GM12878 (cell line): ENCODE measurements at regions not wholly inside any gene's neighbourhood (a gene's known extent, or its start where the extent isn't known, plus 50 kb on each side); places are given as distances from the start of the nearest gene placed in this dataset.

Source experiments
- ATAC-seq: fragments of 200-7000 bp; cut with Tn5 transposase; 3 replicates; pipeline ENCODE4 v1.9.1; 2020; ENCODE audit warnings: mild to moderate bottlenecking, moderate library complexity
- BruUV-seq: library from RNA; stranded (reverse); fragments of 400-500 nt; replicated peaks from 2 replicates; lab custom pipeline; 2021; lab: Mats Ljungman, UMichigan
- CTCF ChIA-PET: fragments of 300-600 bp; sonication (Branson Sonifier 250); formaldehyde crosslinking; extraction: SDS; loops from one replicate; lab custom pipeline; 2021; ENCODE audit warnings: inconsistent platforms; lab: Yijun Ruan, JAX
- POLR2A ChIA-PET: fragments of 350-600 bp; formaldehyde crosslinking; extraction: SDS; loops from one replicate; lab custom pipeline; 2021; ENCODE audit warnings: inconsistent platforms; lab: Charles Lee
- RAD21 ChIA-PET: fragments of 300-600 bp; sonication (Branson Sonifier 250); formaldehyde crosslinking; loops from one replicate; lab custom pipeline; 2023; ENCODE audit warnings: antibody characterized with exemption; ENCODE audit not compliant: unreplicated experiment; lab: Charles Lee
- SMC1A ChIA-PET: fragments of 300-600 bp; sonication (Branson Sonifier 250); formaldehyde crosslinking; loops from one replicate; lab custom pipeline; 2023; ENCODE audit not compliant: unreplicated experiment, uncharacterized antibody; lab: Charles Lee
- DNase-seq: peaks from one replicate; pipeline ENCODE4 v3.0.0-alpha.2; 2011; ENCODE audit warnings: low read depth, low spot score
- FAIRE-seq: peaks from 3 replicates; lab custom pipeline; 2011; peaks lifted over from hg19 to GRCh38; lab: Jason Lieb, UNC
- H2AFZ ChIP-seq: 2 replicates; pipeline ENCODE4 v1.6.0; 2011; ENCODE audit warnings: low read depth, low read length, control low read depth; ENCODE audit not compliant: control insufficient read depth
- H3K27ac ChIP-seq: 2 replicates; pipeline ENCODE4 v1.5.1; 2011; ENCODE audit warnings: control low read depth; ENCODE audit not compliant: control insufficient read depth, insufficient read depth
- H3K27me3 ChIP-seq, 2 experiments: replicated peaks in 1 of 2; 2 replicates each; pipeline versions ENCODE4 v1.6.0 to v1.6.1; 2011; ENCODE audit warnings: low read length in 1 of 2; ENCODE audit not compliant: control insufficient read depth in 2 of 2, insufficient read depth in 2 of 2
- H3K36me3 ChIP-seq, 2 experiments: 2 replicates each; pipeline ENCODE4 v1.5.1; 2011; ENCODE audit warnings: low read length in 1 of 2; ENCODE audit not compliant: control insufficient read depth in 2 of 2, insufficient read depth in 2 of 2
- H3K4me1 ChIP-seq: 2 replicates; pipeline ENCODE4 v1.6.1; 2011; ENCODE audit warnings: mild to moderate bottlenecking, low read length, moderate library complexity, mixed read lengths; ENCODE audit not compliant: control insufficient read depth, insufficient read depth
- H3K4me2 ChIP-seq: 2 replicates; pipeline ENCODE4 v1.6.0; 2011; ENCODE audit warnings: control low read depth; ENCODE audit not compliant: control insufficient read depth, insufficient read depth
- H3K4me3 ChIP-seq: fragments of 200-600 bp; sonication (generic); 2 replicates; pipeline ENCODE4 v1.5.1; 2016
- H3K79me2 ChIP-seq: 2 replicates; pipeline ENCODE4 v1.6.0; 2011; ENCODE audit warnings: low read length; ENCODE audit not compliant: control insufficient read depth, insufficient read depth
- H3K9ac ChIP-seq: 2 replicates; pipeline ENCODE4 v1.8.0; 2011; ENCODE audit warnings: low read length, control low read depth, mixed read lengths; ENCODE audit not compliant: control insufficient read depth, insufficient read depth
- H3K9me3 ChIP-seq: replicated peaks from 3 replicates; pipeline ENCODE4 v1.5.1; 2011; ENCODE audit warnings: mild to moderate bottlenecking, low read length; ENCODE audit not compliant: control insufficient read depth, insufficient read depth
- H4K20me1 ChIP-seq: 2 replicates; pipeline ENCODE4 v1.6.0; 2011; ENCODE audit not compliant: control insufficient read depth, insufficient read depth
- CBX5 ChIP-seq: sonication (generic); IDR thresholded peaks from 2 replicates; pipeline ENCODE4 v1.6.1; 2016; ENCODE audit warnings: low read depth, moderate library complexity, mild to moderate bottlenecking, inconsistent platforms
- EP300 ChIP-seq, 2 experiments: fragments of 150-350 bp in 1 of 2; IDR thresholded peaks; 2 replicates each; pipeline ENCODE4 v1.6.1; 2011 to 2012; ENCODE audit warnings: low read depth in 2 of 2, low read length in 2 of 2, borderline replicate concordance in 1 of 2, improper control_type of control experiment in 1 of 2, inconsistent platforms in 1 of 2; ENCODE audit not compliant: control insufficient read depth in 1 of 2
- GABPA ChIP-seq: IDR thresholded peaks from 2 replicates; pipeline ENCODE4 v1.6.1; 2014; ENCODE audit warnings: antibody characterized with exemption, low read depth, mild to moderate bottlenecking, inconsistent platforms
- HDGF ChIP-seq: fragments of 450-650 bp; IDR thresholded peaks from 2 replicates; pipeline ENCODE4 v1.6.1; 2016; ENCODE audit warnings: antibody characterized with exemption
- JUNB ChIP-seq: IDR thresholded peaks from 2 replicates; pipeline ENCODE4 v1.6.1; 2016; ENCODE audit warnings: antibody characterized with exemption, mild to moderate bottlenecking
- KDM1A ChIP-seq: fragments of 200-600 bp; sonication (generic); IDR thresholded peaks from 2 replicates; pipeline ENCODE4 v1.6.1; 2016; ENCODE audit warnings: borderline replicate concordance
- KLF5 ChIP-seq: fragments of 450-650 bp; IDR thresholded peaks from 2 replicates; pipeline ENCODE4 v1.6.1; 2014; ENCODE audit warnings: mild to moderate bottlenecking; ENCODE audit not compliant: partially characterized antibody
- MEF2B ChIP-seq: fragments of 450-650 bp; IDR thresholded peaks from 2 replicates; pipeline ENCODE4 v1.6.1; 2018; ENCODE audit warnings: mild to moderate bottlenecking, moderate library complexity; ENCODE audit not compliant: partially characterized antibody, poor library complexity, severe bottlenecking
- MYC ChIP-seq: IDR thresholded peaks from 2 replicates; pipeline ENCODE4 v1.6.1; 2011; ENCODE audit warnings: mild to moderate bottlenecking, low read length, moderate library complexity, inconsistent platforms; ENCODE audit not compliant: insufficient read depth, insufficient replicate concordance, insufficient read length, severe bottlenecking
- NR2C2 ChIP-seq: IDR thresholded peaks from 2 replicates; pipeline ENCODE4 v1.6.1; 2011; ENCODE audit warnings: borderline replicate concordance, low read depth; ENCODE audit not compliant: control insufficient read depth, insufficient read length
- PAX8 ChIP-seq: fragments of 450-650 bp; IDR thresholded peaks from 2 replicates; pipeline ENCODE4 v1.6.1; 2017; ENCODE audit warnings: mild to moderate bottlenecking, moderate library complexity
- PKNOX1 ChIP-seq: fragments of 450-650 bp; IDR thresholded peaks from 2 replicates; pipeline ENCODE4 v1.6.1; 2016; ENCODE audit warnings: mild to moderate bottlenecking
- RAD51 ChIP-seq: fragments of 450-650 bp; IDR thresholded peaks from 2 replicates; pipeline ENCODE4 v1.6.1; 2016; ENCODE audit warnings: moderate library complexity, mild to moderate bottlenecking, inconsistent platforms
- RCOR1 ChIP-seq: conservative IDR thresholded peaks from 2 replicates; pipeline ENCODE4 v1.6.1; 2012; ENCODE audit warnings: low read depth, low read length, improper control_type of control experiment
- RFX5 ChIP-seq: IDR thresholded peaks from 2 replicates; pipeline ENCODE4 v1.6.1; 2011; ENCODE audit warnings: low read depth, low read length, improper control_type of control experiment
- SMARCA5 ChIP-seq: fragments of 450-650 bp; IDR thresholded peaks from 2 replicates; pipeline ENCODE4 v1.6.1; 2017; ENCODE audit warnings: mild to moderate bottlenecking
- SREBF1 ChIP-seq: IDR thresholded peaks from 2 replicates; pipeline ENCODE4 v1.6.1; 2012; ENCODE audit warnings: mild to moderate bottlenecking, low read length
- ZNF24 ChIP-seq: fragments of 450-650 bp; IDR thresholded peaks from 2 replicates; pipeline ENCODE4 v1.6.1; 2017; ENCODE audit warnings: antibody characterized with exemption, mild to moderate bottlenecking
- WGBS: methylation state at CpG from one replicate; pipeline ENCODE4 v1.1.6; 2016; ENCODE audit warnings: low lambda C conversion rate; ENCODE audit not compliant: insufficient replicate concordance, insufficient coverage; ENCODE audit errors: missing lambda C conversion rate; 5-methylcytosine and 5-hydroxymethylcytosine counted together
- in situ Hi-C: fragments of 300-500 bp; cut with MboI; formaldehyde crosslinking; loops from 9 replicates; pipeline ENCODE4 v1.14.3; 2018; ENCODE audit warnings: mixed read lengths
- intact Hi-C: fragments of 100-400 bp; cut with micrococcal nuclease; formaldehyde crosslinking; loops from one replicate; pipeline ENCODE4 v1.14.2; 2022; ENCODE audit not compliant: unreplicated experiment
- TF ChIP-seq, protein P1 (sequence below): fragments of 150-350 bp; IDR thresholded peaks from 2 replicates; pipeline ENCODE4 v1.6.1; 2014; ENCODE audit warnings: mild to moderate bottlenecking, low read depth, low read length
- TF ChIP-seq, protein P2 (sequence below): fragments of 450-650 bp; IDR thresholded peaks from 2 replicates; pipeline ENCODE4 v1.6.1; 2017; ENCODE audit warnings: mild to moderate bottlenecking, moderate library complexity

- WGBS, result 95% methylated on average over 8 of the region's 8 CpGs
- ATAC-seq, result no peak
- intact Hi-C loops, result no loop called here
- H3K79me2 ChIP-seq, result no peaks in the 10 kb centered on the region
- no peaks in the 10 kb centered on the region for H4K20me1 ChIP-seq
- no peak overlapping the region for H2AFZ ChIP-seq
- in situ Hi-C loops, result no loop called here
- RAD21 ChIA-PET, result no interaction called here
- SMC1A ChIA-PET, result no interaction called here
- H3K9ac ChIP-seq, result no peak overlapping the region
- peaks cover 19% of the 10 kb centered on the region for H3K4me1 ChIP-seq
- no peak overlapping the region for H3K27ac ChIP-seq
- POLR2A ChIA-PET, result no interaction called here
- no peak for DNase-seq
- no peak overlapping the region for H3K4me3 ChIP-seq
- no peak for FAIRE-seq
- H3K36me3 ChIP-seq, result no peaks in the 10 kb centered on the region
- H3K27me3 ChIP-seq, result no peaks in the 10 kb centered on the region
- no peak overlapping the region for H3K4me2 ChIP-seq
- TF ChIP-seq EP300 (IDR thresholded peaks at IDR 0.05; ENCODE audit: borderline replicate concordance in 1 of 2, control insufficient read depth in 1 of 2, low read depth in 2 of 2, low read length in 2 of 2) (no peak), PKNOX1 (no peak), SREBF1 (no peak), GABPA (no peak), PAX8 (no peak), RFX5 (no peak), ZNF24 (no peak), RAD51 (no peak), HDGF (no peak), MYC (no peak), SMARCA5 (no peak), CBX5 (no peak), KLF5 (no peak), JUNB (no peak), KDM1A (no peak), MEF2B (no peak), RCOR1 (no peak), NR2C2 (no peak)
- TF ChIP-seq, protein P1, sequence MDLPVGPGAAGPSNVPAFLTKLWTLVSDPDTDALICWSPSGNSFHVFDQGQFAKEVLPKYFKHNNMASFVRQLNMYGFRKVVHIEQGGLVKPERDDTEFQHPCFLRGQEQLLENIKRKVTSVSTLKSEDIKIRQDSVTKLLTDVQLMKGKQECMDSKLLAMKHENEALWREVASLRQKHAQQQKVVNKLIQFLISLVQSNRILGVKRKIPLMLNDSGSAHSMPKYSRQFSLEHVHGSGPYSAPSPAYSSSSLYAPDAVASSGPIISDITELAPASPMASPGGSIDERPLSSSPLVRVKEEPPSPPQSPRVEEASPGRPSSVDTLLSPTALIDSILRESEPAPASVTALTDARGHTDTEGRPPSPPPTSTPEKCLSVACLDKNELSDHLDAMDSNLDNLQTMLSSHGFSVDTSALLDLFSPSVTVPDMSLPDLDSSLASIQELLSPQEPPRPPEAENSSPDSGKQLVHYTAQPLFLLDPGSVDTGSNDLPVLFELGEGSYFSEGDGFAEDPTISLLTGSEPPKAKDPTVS, result no peak
- TF ChIP-seq, protein P2, sequence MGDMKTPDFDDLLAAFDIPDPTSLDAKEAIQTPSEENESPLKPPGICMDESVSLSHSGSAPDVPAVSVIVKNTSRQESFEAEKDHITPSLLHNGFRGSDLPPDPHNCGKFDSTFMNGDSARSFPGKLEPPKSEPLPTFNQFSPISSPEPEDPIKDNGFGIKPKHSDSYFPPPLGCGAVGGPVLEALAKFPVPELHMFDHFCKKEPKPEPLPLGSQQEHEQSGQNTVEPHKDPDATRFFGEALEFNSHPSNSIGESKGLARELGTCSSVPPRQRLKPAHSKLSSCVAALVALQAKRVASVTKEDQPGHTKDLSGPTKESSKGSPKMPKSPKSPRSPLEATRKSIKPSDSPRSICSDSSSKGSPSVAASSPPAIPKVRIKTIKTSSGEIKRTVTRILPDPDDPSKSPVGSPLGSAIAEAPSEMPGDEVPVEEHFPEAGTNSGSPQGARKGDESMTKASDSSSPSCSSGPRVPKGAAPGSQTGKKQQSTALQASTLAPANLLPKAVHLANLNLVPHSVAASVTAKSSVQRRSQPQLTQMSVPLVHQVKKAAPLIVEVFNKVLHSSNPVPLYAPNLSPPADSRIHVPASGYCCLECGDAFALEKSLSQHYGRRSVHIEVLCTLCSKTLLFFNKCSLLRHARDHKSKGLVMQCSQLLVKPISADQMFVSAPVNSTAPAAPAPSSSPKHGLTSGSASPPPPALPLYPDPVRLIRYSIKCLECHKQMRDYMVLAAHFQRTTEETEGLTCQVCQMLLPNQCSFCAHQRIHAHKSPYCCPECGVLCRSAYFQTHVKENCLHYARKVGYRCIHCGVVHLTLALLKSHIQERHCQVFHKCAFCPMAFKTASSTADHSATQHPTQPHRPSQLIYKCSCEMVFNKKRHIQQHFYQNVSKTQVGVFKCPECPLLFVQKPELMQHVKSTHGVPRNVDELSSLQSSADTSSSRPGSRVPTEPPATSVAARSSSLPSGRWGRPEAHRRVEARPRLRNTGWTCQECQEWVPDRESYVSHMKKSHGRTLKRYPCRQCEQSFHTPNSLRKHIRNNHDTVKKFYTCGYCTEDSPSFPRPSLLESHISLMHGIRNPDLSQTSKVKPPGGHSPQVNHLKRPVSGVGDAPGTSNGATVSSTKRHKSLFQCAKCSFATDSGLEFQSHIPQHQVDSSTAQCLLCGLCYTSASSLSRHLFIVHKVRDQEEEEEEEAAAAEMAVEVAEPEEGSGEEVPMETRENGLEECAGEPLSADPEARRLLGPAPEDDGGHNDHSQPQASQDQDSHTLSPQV, result no peak
- TF ChIP-seq, all 136 proteins: peak for 0
- CTCF ChIA-PET, result no interaction called here
- no peaks in the 10 kb centered on the region; the same call in 2 of the 3 replicates for H3K9me3 ChIP-seq
- no TSS peak for BruUV-seq
Measured at GRCh38 chr3:177451301-177451750, 254.0 kb upstream of the TBL1XR1 start.
